ENCODE measurements at regions not wholly inside any gene's neighbourhood (a gene's known extent, or its start where the extent isn't known, plus 50 kb on each side); places are given as distances from the start of the nearest gene placed in this dataset.

DNA sequence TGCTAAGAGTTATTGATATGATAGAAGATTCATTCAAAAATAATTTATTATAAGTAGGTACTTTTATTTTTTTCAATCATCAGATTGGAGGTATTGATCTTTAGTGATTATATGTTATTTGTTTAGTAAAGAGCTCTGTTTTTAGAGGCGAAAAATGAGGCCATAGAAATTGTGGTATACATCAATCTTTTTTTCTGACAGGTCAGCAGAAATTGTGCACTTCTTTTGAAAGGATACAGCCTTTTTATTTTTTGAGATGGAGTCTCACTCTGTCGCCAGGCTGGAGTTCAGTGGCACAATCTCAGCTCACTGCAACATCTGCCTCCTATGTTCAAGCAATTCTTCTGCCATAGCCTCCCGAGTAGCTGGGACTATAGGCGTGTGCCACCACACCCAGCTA, 292.1 kb downstream of the BAMBI start (continued):
- no peak for TF ChIP-seq XRCC4 (IDR thresholded peaks at IDR 0.05; ENCODE audit: extremely low read depth, insufficient read depth, insufficient read length)
- TF ChIP-seq, protein P1, sequence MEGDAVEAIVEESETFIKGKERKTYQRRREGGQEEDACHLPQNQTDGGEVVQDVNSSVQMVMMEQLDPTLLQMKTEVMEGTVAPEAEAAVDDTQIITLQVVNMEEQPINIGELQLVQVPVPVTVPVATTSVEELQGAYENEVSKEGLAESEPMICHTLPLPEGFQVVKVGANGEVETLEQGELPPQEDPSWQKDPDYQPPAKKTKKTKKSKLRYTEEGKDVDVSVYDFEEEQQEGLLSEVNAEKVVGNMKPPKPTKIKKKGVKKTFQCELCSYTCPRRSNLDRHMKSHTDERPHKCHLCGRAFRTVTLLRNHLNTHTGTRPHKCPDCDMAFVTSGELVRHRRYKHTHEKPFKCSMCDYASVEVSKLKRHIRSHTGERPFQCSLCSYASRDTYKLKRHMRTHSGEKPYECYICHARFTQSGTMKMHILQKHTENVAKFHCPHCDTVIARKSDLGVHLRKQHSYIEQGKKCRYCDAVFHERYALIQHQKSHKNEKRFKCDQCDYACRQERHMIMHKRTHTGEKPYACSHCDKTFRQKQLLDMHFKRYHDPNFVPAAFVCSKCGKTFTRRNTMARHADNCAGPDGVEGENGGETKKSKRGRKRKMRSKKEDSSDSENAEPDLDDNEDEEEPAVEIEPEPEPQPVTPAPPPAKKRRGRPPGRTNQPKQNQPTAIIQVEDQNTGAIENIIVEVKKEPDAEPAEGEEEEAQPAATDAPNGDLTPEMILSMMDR (IDR thresholded peaks at IDR 0.05 in 2 of 3, conservative IDR thresholded peaks at IDR 0.05 in 1 of 3; ENCODE audit: insufficient read depth in 2 of 3, low read depth in 1 of 3, low read length in 3 of 3): no peak

DNA sequence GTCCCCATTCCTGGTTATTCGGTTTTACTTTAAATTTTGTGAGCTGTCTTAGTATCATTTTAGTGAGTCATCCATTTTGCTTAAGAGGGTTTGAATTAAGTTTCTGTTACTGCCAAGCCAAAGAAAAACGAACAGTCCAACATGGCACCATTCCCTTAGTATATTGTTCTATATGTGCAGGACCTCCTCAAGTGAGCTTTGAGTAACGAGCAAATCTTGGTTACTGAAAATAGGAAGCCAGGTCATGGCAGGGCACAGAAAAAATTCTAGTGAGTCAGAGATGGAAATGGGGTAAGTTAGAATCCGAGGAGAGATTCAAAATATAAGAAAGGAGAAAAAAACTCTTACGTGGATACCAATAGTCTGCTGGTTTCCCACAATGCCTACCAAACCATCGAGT, 292.9 kb downstream of the BAMBI start:
- Histone ChIP-seq H3K79me2 (ENCODE audit: control insufficient read depth, insufficient read depth, low read length) (no peaks in the 10 kb centered on the region), H3K4me2 (ENCODE audit: insufficient read depth, low read length) (no peak overlapping the region), H3K27me3 (ENCODE audit: control insufficient read depth in 2 of 2, insufficient read depth in 2 of 2, low read length in 2 of 2) (no peaks in the 10 kb centered on the region), H4K20me1 (replicated peaks; ENCODE audit: control insufficient read depth, insufficient read depth, low read length) (no peaks in the 10 kb centered on the region), H3K27ac (ENCODE audit: extremely low read depth, low read depth, low read length) (no peak overlapping the region), H3K4me1 (replicated peaks in 1 of 2; ENCODE audit: control insufficient read depth in 2 of 2, insufficient read depth in 2 of 2, low read length in 2 of 2) (peaks cover 0 to 3% of the 10 kb centered on the region in 2 experiments; a peak in 2 of 5 replicates), H3K9me3 (replicated peaks; ENCODE audit: control insufficient read depth, insufficient read depth, low read depth, low read length) (no peaks in the 10 kb centered on the region), H3K36me3 (ENCODE audit: control insufficient read depth, insufficient read depth, low read length) (no peaks in the 10 kb centered on the region), H3K4me3 (no peak overlapping the region), H3K9me1 (ENCODE audit: control insufficient read depth, insufficient read depth, low read length) (no peaks in the 10 kb centered on the region), H3K9ac (ENCODE audit: insufficient read depth in 1 of 2, low read depth in 2 of 2, low read length in 2 of 2) (no peak overlapping the region), H2AFZ (ENCODE audit: low read depth, low read length) (no peak overlapping the region)
- in situ Hi-C loops (cut with MboI): no loop called here
- intact Hi-C loops (cut with micrococcal nuclease): no loop called here
- ATAC-seq (no peak), DNase-seq (ENCODE audit: extremely low read depth in 1 of 4, low spot score in 3 of 4) (no peak), FAIRE-seq (no peak)
- TF ChIP-seq SOX6 (IDR thresholded peaks at IDR 0.05): no peak
- 0 out of 2 replicates have a peak, but pooled peaks have one; percentile 20 for TF ChIP-seq PTTG1 (tag; IDR thresholded peaks at IDR 0.05; ENCODE audit: low read depth)
- ChIA-PET CTCF (ENCODE audit: low intra/inter-chr PET ratio) (no interaction called here), POLR2A (interaction anchor here (0.5 to 1.4 kb wide), 2 partner anchors 290 to 361 kb away, joined by 3 to 4 read pairs; no protein-coding TSS in a partner anchor)
- 39% methylated on average over 6 of the region's 6 CpGs for WGBS (ENCODE audit: insufficient coverage, low coverage, missing lambda C conversion rate)
- BruUV-seq (replicated peaks): no TSS peak
